Neuronal stem cell (in vitro differentiated cells): ENCODE measurements at regions not wholly inside any gene's neighbourhood (a gene's known extent, or its start where the extent isn't known, plus 50 kb on each side); places are given as distances from the start of the nearest gene placed in this dataset.

Source experiments
- DNase-seq: peaks from one replicate; pipeline ENCODE4 v3.0.0-alpha.2; 2013; ENCODE audit warnings: low spot score
- H2AFZ ChIP-seq: one replicate; pipeline ENCODE4 v1.6.1; 2013; ENCODE audit warnings: mild to moderate bottlenecking, low read length, inconsistent platforms
- H2AK5ac ChIP-seq: 2 replicates; pipeline ENCODE4 v1.6.1; 2013; ENCODE audit warnings: low read depth, mild to moderate bottlenecking, inconsistent platforms, low read length, moderate library complexity, mixed read lengths
- H2BK120ac ChIP-seq: 2 replicates; pipeline ENCODE4 v1.6.1; 2013; ENCODE audit warnings: low read depth, mild to moderate bottlenecking, inconsistent platforms, low read length, moderate library complexity, mixed read lengths
- H2BK12ac ChIP-seq: one replicate; pipeline ENCODE4 v1.6.1; 2013; ENCODE audit warnings: low read length, inconsistent platforms
- H2BK15ac ChIP-seq: 2 replicates; pipeline ENCODE4 v1.6.1; 2013; ENCODE audit warnings: mild to moderate bottlenecking, low read length, inconsistent platforms, mixed read lengths
- H2BK5ac ChIP-seq: one replicate; pipeline ENCODE4 v1.6.1; 2013; ENCODE audit warnings: inconsistent platforms, mild to moderate bottlenecking, low read length, moderate library complexity
- H3K14ac ChIP-seq: one replicate; pipeline ENCODE4 v1.6.1; 2013; ENCODE audit warnings: low read length, inconsistent platforms
- H3K18ac ChIP-seq: 2 replicates; pipeline ENCODE4 v1.6.1; 2013; ENCODE audit warnings: low read length, inconsistent platforms
- H3K23ac ChIP-seq: 2 replicates; pipeline ENCODE4 v1.6.1; 2013; ENCODE audit warnings: low read depth, mild to moderate bottlenecking, mixed read lengths, low read length, inconsistent platforms; ENCODE audit not compliant: poor library complexity
- H3K27ac ChIP-seq: replicated peaks from 3 replicates; pipeline ENCODE4 v1.5.1; 2013; ENCODE audit warnings: low read length, inconsistent platforms
- H3K27me3 ChIP-seq, 3 experiments: 2 replicates each; pipeline ENCODE4 v1.6.1; 2013; ENCODE audit warnings: low read length in 3 of 3, mild to moderate bottlenecking in 2 of 3, inconsistent platforms in 1 of 3, low read depth in 1 of 3, mixed read lengths in 1 of 3, moderate library complexity in 1 of 3; ENCODE audit not compliant: control insufficient read depth in 3 of 3, insufficient read depth in 3 of 3
- H3K36me3 ChIP-seq, 2 donors: replicated peaks in 1 of 2; 2 replicates each; pipeline ENCODE4 v1.6.1; 2013; ENCODE audit warnings: low read length in 2 of 2; ENCODE audit not compliant: control insufficient read depth in 2 of 2, insufficient read depth in 2 of 2
- H3K4ac ChIP-seq: 2 replicates; pipeline ENCODE4 v1.6.1; 2013; ENCODE audit warnings: inconsistent platforms, mild to moderate bottlenecking, low read length, moderate library complexity
- H3K4me1 ChIP-seq, 2 donors: 1 replicate in 1 of 2; 2 replicates in 1 of 2; pipeline ENCODE4 v1.6.1; 2013; ENCODE audit warnings: low read length in 2 of 2, low read depth in 1 of 2; ENCODE audit not compliant: control insufficient read depth in 2 of 2, insufficient read depth in 1 of 2
- H3K4me2 ChIP-seq: one replicate; pipeline ENCODE4 v1.6.1; 2013; ENCODE audit warnings: mild to moderate bottlenecking, low read length, inconsistent platforms; ENCODE audit not compliant: insufficient read depth, poor library complexity, severe bottlenecking
- H3K4me3 ChIP-seq, 2 donors: 2 replicates each; pipeline ENCODE4 v1.5.1; 2013; ENCODE audit warnings: low read length in 2 of 2, mild to moderate bottlenecking in 2 of 2, inconsistent platforms in 1 of 2, moderate library complexity in 1 of 2
- H3K79me1 ChIP-seq: one replicate; pipeline ENCODE4 v1.6.1; 2013; ENCODE audit warnings: low read depth, mild to moderate bottlenecking, inconsistent platforms, low read length, moderate library complexity
- H3K9ac ChIP-seq: one replicate; pipeline ENCODE4 v1.6.1; 2013; ENCODE audit warnings: mild to moderate bottlenecking, low read depth, low read length, inconsistent platforms; ENCODE audit not compliant: poor library complexity
- H3K9me3 ChIP-seq, 2 donors: replicated peaks in 1 of 2; 2 replicates each; pipeline versions ENCODE3 to v1.6.1; 2013; ENCODE audit warnings: low read length in 2 of 2, mild to moderate bottlenecking in 2 of 2, inconsistent platforms in 1 of 2, low read depth in 1 of 2, mixed read lengths in 1 of 2, moderate library complexity in 1 of 2; ENCODE audit not compliant: control insufficient read depth in 2 of 2, insufficient read depth in 1 of 2
- H4K8ac ChIP-seq: one replicate; pipeline ENCODE4 v1.6.1; 2013; ENCODE audit warnings: low read depth, mild to moderate bottlenecking, inconsistent platforms, low read length, moderate library complexity
- H4K91ac ChIP-seq: one replicate; pipeline ENCODE4 v1.6.1; 2013; ENCODE audit warnings: low read length, low read depth, mild to moderate bottlenecking, inconsistent platforms; ENCODE audit not compliant: poor library complexity
- WGBS, 2 donors: extraction: QIAGEN DNeasy Blood & Tissue Kit; methylation state at CpG; one replicate each; pipeline ENCODE4 v1.1.7; 2013; ENCODE audit warnings: missing lambda C conversion rate in 2 of 2, mixed read lengths in 1 of 2; ENCODE audit not compliant: insufficient read length in 2 of 2, insufficient replicate concordance in 1 of 2; ENCODE audit errors: extremely low coverage in 2 of 2; 5-methylcytosine and 5-hydroxymethylcytosine counted together

GRCh38 chr9:30676651-30677050, 1707.8 kb upstream of the ACO1 start:
- no CpG with 5 or more reads among the region's 1 CpG for WGBS, 2 donors
- no peak for DNase-seq
- no peak overlapping the region for H2AK5ac ChIP-seq

GRCh38 chr9:30677221-30677620, 1707.2 kb upstream of the ACO1 start:
- H3K14ac ChIP-seq = no peak overlapping the region
- H3K27me3 ChIP-seq = no peaks in the 10 kb centered on the region
- H3K4ac ChIP-seq = no peak overlapping the region
- no peak overlapping the region for H4K8ac ChIP-seq
- no peak overlapping the region for H3K23ac ChIP-seq
- H3K9ac ChIP-seq = no peak overlapping the region
- WGBS, 2 donors = no CpG with 5 or more reads among the region's 1 CpG
- no peak overlapping the region for H2BK120ac ChIP-seq
- H3K79me1 ChIP-seq = no peaks in the 10 kb centered on the region
- no peak overlapping the region for H3K27ac ChIP-seq
- H3K4me2 ChIP-seq = no peak overlapping the region
- no peaks in the 10 kb centered on the region for H3K9me3 ChIP-seq
- H2BK12ac ChIP-seq = no peak overlapping the region
- DNase-seq = no peak
- H2BK5ac ChIP-seq = no peak overlapping the region
- no peak overlapping the region for H3K4me3 ChIP-seq
- no peak overlapping the region for H2AFZ ChIP-seq
- H2BK15ac ChIP-seq = no peak overlapping the region
- H3K18ac ChIP-seq = no peak overlapping the region
- no peaks in the 10 kb centered on the region for H3K36me3 ChIP-seq
- no peak overlapping the region for H4K91ac ChIP-seq
- no peaks in the 10 kb centered on the region for H3K4me1 ChIP-seq
- no peak overlapping the region for H2AK5ac ChIP-seq

More at GRCh38 chr9:30676651-30677050, 1707.8 kb upstream of the ACO1 start:
- H3K4ac ChIP-seq = no peak overlapping the region
- no peak overlapping the region for H3K18ac ChIP-seq
- H3K23ac ChIP-seq = no peak overlapping the region
- no peak overlapping the region for H2AFZ ChIP-seq
- no peak overlapping the region for H3K4me2 ChIP-seq
- no peaks in the 10 kb centered on the region for H3K79me1 ChIP-seq
- no peak overlapping the region for H3K27ac ChIP-seq
- H4K91ac ChIP-seq = no peak overlapping the region
- no peaks in the 10 kb centered on the region for H3K9me3 ChIP-seq
- H4K8ac ChIP-seq = no peak overlapping the region
- no peak overlapping the region for H3K14ac ChIP-seq
- no peak overlapping the region for H3K4me3 ChIP-seq
- H3K36me3 ChIP-seq = no peaks in the 10 kb centered on the region
- H2BK12ac ChIP-seq = no peak overlapping the region
- H2BK15ac ChIP-seq = no peak overlapping the region
- H3K9ac ChIP-seq = no peak overlapping the region
- H3K4me1 ChIP-seq = no peaks in the 10 kb centered on the region
- H3K27me3 ChIP-seq = no peaks in the 10 kb centered on the region
- no peak overlapping the region for H2BK120ac ChIP-seq
- no peak overlapping the region for H2BK5ac ChIP-seq

- no peak for DNase-seq
- Histone ChIP-seq H3K23ac (no peak overlapping the region), H2BK12ac (no peak overlapping the region), H3K9me3 (no peaks in the 10 kb centered on the region), H3K27ac (no peak overlapping the region), H3K4ac (no peak overlapping the region), H3K18ac (no peak overlapping the region), H3K14ac (no peak overlapping the region), H4K8ac (no peak overlapping the region), H2AFZ (no peak overlapping the region), H4K91ac (no peak overlapping the region), H3K9ac (no peak overlapping the region), H2BK120ac (no peak overlapping the region), H3K79me1 (no peaks in the 10 kb centered on the region), H2BK15ac (no peak overlapping the region), H3K4me1 (peaks cover 0 to 4% of the 10 kb centered on the region in 2 donors), H3K4me3 (no peak overlapping the region), H2AK5ac (no peak overlapping the region), H3K36me3 (no peaks in the 10 kb centered on the region), H3K27me3 (no peaks in the 10 kb centered on the region), H2BK5ac (no peak overlapping the region), H3K4me2 (no peak overlapping the region)
- WGBS, 2 donors = no CpG with 5 or more reads among the region's 14 CpGs
Observed at GRCh38 chr9:30688801-30689200, 1695.6 kb upstream of the ACO1 start.

GRCh38 chr9:30697958-30698357, 1686.5 kb upstream of the ACO1 start:
- H3K14ac ChIP-seq = no peak overlapping the region
- no peak overlapping the region for H3K18ac ChIP-seq
- DNase-seq = no peak
- H3K27me3 ChIP-seq = no peaks in the 10 kb centered on the region
- no peak overlapping the region for H4K8ac ChIP-seq
- H3K9ac ChIP-seq = no peak overlapping the region
- H4K91ac ChIP-seq = no peak overlapping the region
- H3K4me3 ChIP-seq = no peak overlapping the region
- WGBS, 2 donors = no CpG with 5 or more reads among the region's 2 CpGs
- no peak overlapping the region for H2BK15ac ChIP-seq
- no peaks in the 10 kb centered on the region for H3K9me3 ChIP-seq
- no peaks in the 10 kb centered on the region for H3K79me1 ChIP-seq
- no peak overlapping the region for H3K23ac ChIP-seq
- H3K27ac ChIP-seq = no peak overlapping the region
- H2BK5ac ChIP-seq = no peak overlapping the region
- H3K36me3 ChIP-seq = no peaks in the 10 kb centered on the region
- no peak overlapping the region for H2BK12ac ChIP-seq
- H2AK5ac ChIP-seq = no peak overlapping the region
- no peak overlapping the region for H2BK120ac ChIP-seq
- H3K4me2 ChIP-seq = no peak overlapping the region
- no peak overlapping the region for H3K4ac ChIP-seq
- H3K4me1 ChIP-seq = no peaks in the 10 kb centered on the region
- no peak overlapping the region for H2AFZ ChIP-seq
